ENCODE measurements at regions not wholly inside any gene's neighbourhood (a gene's known extent, or its start where the extent isn't known, plus 50 kb on each side); places are given as distances from the start of the nearest gene placed in this dataset.

GRCh38 chr16:87222335-87222734 is 94.9 kb downstream of the C16orf95 start:
- no peak for TF ChIP-seq EZH2 (IDR thresholded peaks at IDR 0.05; ENCODE audit: borderline replicate concordance)
- TF ChIP-seq EZH2phosphoT487 (IDR thresholded peaks at IDR 0.05; ENCODE audit: low read depth, severe bottlenecking, unreplicated experiment): no peak

All from hepatocyte (in vitro differentiated cells).